ENCODE measurements at regions not wholly inside any gene's neighbourhood (a gene's known extent, or its start where the extent isn't known, plus 50 kb on each side); places are given as distances from the start of the nearest gene placed in this dataset.

- no peak for DNase-seq
Observed at GRCh38 chr21:37967036-37967435, 50.8 kb upstream of the KCNJ6 start.

DNA sequence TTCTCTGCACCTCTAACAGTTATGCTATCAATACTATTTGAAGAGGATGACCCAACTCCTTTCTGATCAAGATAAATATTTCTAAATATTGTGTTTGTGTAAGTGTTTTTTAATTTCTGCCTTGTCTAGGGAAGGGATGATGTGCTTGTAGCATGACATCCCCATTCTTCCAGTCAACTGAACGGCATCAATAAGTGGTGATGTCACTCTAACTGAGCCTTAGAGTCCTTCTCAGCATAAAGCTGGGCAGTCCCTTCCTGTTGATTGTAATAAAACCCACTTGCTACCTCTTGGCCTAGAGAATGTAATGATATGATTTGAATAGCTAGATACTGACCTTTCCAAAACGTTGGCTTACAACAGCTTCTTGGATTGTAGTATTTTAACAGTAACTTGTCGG lies 52.5 kb upstream of the KCNJ6 start:
- DNase-seq, result no peak

DNA sequence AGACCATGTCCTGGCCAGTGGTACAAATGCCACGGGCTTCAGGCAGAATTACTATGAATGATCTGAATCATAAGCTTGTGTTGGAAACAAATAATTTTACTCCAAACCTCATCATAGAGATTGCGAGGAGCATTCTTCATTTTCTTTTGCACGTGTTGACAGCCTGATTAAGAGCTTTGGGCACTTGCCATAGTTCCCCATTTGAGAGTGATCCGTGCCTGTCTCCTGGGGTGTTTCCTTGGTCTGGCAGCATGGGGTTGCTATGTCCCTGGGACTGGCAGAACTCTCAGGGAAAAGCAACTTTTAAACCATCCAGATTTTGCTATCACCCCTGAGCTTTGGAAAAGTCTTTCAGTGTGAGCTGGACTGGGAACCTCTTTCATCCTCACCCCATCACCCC lies 54.3 kb upstream of the KCNJ6 start:
- DNase-seq, result peak; percentile 8

DNA sequence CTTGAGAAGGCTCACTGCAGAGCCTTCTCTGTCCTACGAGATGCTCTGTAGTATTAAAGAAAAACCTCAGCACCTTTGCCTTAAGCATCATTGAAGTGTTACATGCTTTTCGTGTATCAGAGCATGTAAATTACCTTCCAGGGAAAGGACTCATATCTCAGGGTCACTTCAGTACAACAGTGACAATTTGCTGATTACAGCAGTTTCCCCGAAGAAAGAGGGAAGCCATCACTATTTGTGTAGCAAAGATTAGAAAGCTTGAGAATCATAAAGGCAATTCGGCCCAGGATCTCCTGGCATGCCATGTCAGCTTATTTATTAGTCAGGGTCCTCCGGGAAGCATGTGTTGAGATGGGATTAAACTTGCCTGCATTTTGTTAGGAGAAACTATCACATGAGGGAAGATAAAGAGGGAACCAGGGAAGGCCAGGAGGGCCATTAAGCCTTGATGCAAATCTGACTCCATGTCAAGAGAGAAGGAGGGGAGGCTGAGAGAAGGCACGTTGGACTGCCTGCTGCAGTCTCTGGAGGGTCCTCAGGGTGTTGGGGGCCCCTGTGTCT lies 55.2 kb upstream of the KCNJ6 start:
- no peak for DNase-seq

DNA sequence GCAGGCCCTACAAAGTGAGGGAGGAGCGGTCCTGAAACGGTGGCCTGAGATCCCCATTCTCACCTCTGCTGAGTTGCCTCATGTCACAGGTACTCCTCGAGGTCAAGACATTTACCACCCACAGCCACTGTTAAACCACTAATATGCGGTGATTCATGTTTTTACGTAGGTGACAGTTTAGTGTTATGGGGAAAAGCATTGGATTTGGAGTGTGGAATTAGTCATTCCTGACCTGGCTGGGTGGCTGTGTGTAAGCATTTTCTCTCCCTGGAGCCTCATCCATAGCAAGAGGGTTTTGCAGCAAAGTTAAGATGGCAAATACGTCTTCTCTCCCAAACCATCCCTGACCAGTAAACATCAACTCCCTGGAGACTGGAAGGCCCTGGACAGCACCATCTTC lies 57.8 kb upstream of the KCNJ6 start:
- DNase-seq, result peak; percentile 58

GRCh38 chr21:37982496-37983318 lies 66.5 kb upstream of the KCNJ6 start:
- DNase-seq, result no peak

DNA sequence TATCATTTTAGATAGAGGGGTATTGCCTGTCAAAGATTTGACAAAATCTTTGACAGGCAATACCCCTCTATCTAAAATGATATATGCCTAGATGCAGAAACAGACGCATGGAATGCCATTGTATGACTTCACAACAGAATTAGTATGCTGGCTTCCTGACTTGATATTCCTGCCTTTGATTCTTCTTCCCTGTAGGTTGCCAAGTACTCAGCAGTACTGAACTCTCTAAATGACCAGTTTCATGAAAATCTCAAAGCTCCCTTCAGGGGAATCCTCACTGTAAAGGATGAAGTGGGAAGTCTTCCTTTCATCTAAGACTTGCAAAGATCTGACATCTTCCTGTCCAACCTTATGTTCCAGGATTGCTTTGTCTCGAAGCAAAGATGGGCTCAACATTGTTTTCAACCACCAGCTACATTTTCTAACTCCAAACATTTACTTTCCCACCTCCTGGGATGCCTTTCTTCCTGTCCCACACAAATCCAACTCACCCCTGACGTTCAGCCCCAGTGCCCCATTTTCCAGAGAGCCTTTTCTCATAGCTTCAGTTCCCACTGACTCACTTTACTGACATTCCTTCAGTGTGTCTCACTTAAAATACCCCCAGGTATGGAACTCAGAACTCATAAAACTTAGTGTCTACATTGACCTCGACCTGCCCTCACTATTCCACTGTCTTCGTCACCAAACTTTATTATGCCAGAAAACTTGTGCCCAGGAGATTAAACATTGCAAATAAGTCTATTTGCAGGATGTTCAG lies 67.3 kb upstream of the KCNJ6 start:
- peak; percentile 16 for DNase-seq

DNA sequence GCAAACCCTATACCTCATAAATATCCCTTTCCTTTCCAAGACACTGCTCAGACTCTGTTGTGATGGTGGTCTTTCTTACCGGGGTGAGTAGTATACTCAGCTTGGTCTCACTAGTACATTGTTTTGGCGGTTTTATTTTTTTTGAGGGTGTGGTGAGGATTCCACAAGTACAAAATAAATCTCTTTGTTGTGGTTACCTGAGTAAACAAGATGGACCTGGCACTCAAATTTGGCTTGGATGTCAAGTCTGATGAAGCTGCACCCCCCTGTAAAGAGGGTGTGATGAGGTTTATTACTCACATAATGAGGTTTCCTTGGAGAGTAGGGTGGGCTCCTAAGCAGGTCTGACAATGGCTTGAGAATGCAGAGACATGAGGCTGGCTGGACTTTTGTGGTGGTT lies 68.2 kb upstream of the KCNJ6 start:
- DNase-seq, result no peak

DNA sequence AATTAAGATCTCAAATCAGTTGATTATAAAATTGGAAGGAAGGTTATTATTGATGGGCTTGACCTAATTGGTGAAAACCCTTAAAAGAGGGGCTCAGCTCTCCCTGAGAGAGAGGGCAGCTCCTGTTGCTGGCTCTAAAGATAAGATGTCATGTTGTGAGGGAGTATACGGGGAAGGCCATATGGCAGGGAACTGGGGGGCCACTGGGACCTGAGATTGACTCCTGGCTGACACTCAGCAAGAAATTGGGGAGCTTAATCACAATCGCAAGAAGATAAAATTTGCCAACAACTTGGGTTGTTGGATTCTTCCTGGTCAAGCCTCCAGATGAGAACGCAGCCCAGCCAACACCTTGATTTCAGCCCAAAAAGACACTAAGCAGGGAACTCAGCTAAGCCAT lies 69.7 kb upstream of the KCNJ6 start:
- no peak for DNase-seq

DNA sequence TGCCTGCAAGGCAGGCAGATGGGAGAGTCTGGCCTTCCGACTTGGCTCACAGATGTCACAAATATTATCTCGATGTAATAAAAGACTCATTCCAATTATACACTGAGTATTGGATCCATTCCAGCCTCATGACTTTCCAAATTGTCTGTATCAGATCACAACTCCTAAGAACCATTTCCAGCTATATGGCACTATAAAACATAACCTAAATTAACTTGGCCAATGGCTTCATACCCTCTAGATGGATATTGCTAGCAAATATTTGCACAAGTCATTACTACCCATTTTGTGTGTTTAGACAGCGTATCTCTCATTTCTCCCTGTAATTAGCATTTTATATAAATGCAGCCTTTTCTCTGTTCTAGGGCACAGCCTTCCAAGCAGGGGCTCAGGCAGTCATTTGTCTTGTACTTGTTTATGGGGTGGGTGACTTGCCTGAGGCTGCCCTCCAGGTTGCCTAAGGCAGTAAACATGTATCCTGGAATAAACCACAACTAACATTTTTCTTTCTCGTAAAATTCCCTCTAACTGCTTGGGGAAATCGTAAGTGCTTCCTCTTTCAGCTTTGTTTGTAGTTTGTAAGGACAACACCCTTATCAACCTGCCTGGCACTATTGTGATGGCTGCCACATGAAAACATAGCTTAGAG lies 70.6 kb upstream of the KCNJ6 start:
- DNase-seq, result no peak

GRCh38 chr21:37987668-37988067 lies 71.4 kb upstream of the KCNJ6 start:
- no peak for DNase-seq

DNA sequence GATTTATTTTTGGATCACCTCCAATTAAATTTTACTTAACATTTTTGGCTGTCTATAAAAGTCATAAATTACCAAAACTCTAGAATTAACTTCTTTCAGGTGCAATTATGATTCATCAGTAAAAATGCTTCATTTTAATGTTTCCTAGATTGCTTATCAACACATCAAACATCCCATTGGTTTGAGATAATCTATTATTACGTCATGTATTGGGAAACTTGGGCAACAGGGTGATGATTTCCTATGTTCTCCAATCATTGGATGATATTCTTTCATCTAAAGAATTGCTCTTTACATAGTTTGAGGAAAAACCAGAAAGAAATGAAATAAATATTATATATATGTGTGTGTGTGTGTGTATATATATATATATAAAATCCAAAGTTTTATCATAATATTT lies 76.8 kb upstream of the KCNJ6 start:
- no peak for DNase-seq

DNA sequence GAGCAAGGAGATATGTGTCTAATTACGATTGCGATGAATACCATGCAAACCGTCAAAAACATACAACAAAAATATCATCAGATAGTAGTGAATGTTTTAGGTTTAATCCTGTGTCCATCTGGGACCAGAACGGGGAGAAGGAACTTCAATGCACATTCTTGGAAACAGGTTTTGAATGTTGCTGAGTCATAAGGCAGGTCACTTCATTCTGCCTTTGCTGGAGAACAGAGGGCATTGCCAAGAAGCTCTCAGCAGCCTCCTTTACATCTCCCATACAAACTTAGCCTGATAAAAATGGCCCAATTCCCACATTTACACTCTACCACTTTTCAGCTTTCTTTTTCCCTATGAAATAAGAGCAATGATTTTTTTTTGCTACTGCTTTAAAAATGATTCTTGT lies 78.0 kb upstream of the KCNJ6 start:
- DNase-seq, result peak; percentile 11

- DNase-seq, result no peak
Observed at GRCh38 chr21:38012672-38013071, 96.4 kb upstream of the KCNJ6 start.

GRCh38 chr21:38013741-38014140 lies 97.5 kb upstream of the KCNJ6 start:
- no peak for DNase-seq

GRCh38 chr21:38014298-38014697 lies 98.0 kb upstream of the KCNJ6 start:
- DNase-seq, result no peak

GRCh38 chr21:38027901-38028498 lies 111.7 kb upstream of the KCNJ6 start:
- DNase-seq, result peak; percentile 41

- no peak for DNase-seq
Observed at GRCh38 chr21:38032082-38032801, 116.0 kb upstream of the KCNJ6 start.

DNA sequence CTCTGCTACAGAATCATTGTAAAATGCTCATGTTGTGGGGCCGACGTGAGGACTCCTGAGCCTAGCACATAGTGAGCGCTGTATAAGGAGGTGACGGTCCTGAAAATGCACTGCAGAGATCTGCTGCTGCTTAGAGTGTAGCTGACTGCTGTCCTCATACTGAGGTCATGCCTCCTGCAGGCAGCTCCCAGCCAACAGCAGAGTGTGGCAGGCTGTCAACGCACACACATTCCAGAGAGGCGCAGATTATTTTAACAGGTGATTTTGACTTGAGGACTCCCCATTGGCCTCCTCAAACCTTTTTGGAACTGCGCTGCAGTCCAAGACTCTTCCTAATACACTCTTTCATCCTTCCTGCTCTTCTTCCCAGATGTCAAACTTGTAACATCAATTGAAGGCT lies 119.8 kb upstream of the KCNJ6 start:
- DNase-seq, result no peak

GRCh38 chr21:38037416-38037815 lies 121.2 kb upstream of the KCNJ6 start:
- peak; percentile 65 for DNase-seq

- no peak for DNase-seq
Observed at GRCh38 chr21:38039369-38039768, 123.1 kb upstream of the KCNJ6 start.

DNA sequence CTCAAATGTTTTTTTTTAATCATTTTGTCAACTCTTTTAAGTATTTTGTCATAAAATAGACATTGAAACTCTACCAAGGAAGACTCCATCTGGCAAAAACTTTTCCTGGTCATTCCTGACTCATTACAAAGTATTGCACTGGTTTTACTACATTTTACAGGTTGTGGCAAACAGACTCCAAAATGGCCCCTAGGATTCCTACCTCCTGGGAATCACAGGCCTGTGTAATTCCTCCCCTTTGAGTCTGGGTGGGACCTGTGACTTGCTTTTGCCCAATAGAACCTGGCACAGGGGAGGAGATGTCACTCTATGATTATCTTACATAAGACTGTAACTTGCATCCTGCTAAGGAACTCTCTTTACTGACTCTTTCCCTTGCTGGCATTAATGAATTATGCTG lies 123.6 kb upstream of the KCNJ6 start:
- DNase-seq, result peak; percentile 38

Measured in fibroblast of upper back skin (primary cell).